GM23338 (cell line): ENCODE measurements at regions not wholly inside any gene's neighbourhood (a gene's known extent, or its start where the extent isn't known, plus 50 kb on each side); places are given as distances from the start of the nearest gene placed in this dataset.

Experiments
- ATAC-seq: fragments of 200-7000 bp; cut with Tn5 transposase; 3 replicates; pipeline ENCODE4 v1.9.1; 2020
- DNase-seq: peaks from one replicate; pipeline ENCODE4 v3.0.0-alpha.2; 2015; ENCODE audit warnings: low spot score
- H2AFZ ChIP-seq: fragments of 200-600 bp; sonication (generic); 2 replicates; pipeline ENCODE4 v1.8.0; 2016; ENCODE audit warnings: antibody characterized with exemption, mild to moderate bottlenecking, moderate library complexity
- H3F3A ChIP-seq: fragments of 200-600 bp; sonication (generic); replicated peaks from 2 replicates; pipeline ENCODE4 v1.8.0; 2017; ENCODE audit warnings: antibody characterized with exemption, mixed run types, low read depth
- H3K27ac ChIP-seq: fragments of 200-600 bp; sonication (generic); 2 replicates; pipeline ENCODE4 v1.6.1; 2016; ENCODE audit warnings: low read depth
- H3K27me3 ChIP-seq: fragments of 200-600 bp; sonication (generic); 2 replicates; pipeline ENCODE4 v1.8.0; 2016; ENCODE audit warnings: mild to moderate bottlenecking, mixed run types, moderate library complexity; ENCODE audit not compliant: insufficient read depth
- H3K36me3 ChIP-seq: fragments of 200-600 bp; sonication (generic); 2 replicates; pipeline ENCODE4 v1.8.0; 2016; ENCODE audit warnings: mild to moderate bottlenecking; ENCODE audit not compliant: insufficient read depth
- H3K4me1 ChIP-seq: fragments of 200-600 bp; sonication (generic); 2 replicates; pipeline ENCODE4 v1.8.0; 2016; ENCODE audit warnings: mild to moderate bottlenecking, moderate library complexity; ENCODE audit not compliant: insufficient read depth
- H3K4me2 ChIP-seq: fragments of 200-600 bp; sonication (generic); 2 replicates; pipeline ENCODE4 v1.7.1; 2017; ENCODE audit warnings: mixed run types
- H3K4me3 ChIP-seq: fragments of 200-600 bp; sonication (generic); 2 replicates; pipeline ENCODE4 v1.6.1; 2016; ENCODE audit warnings: mixed run types
- H3K79me2 ChIP-seq: fragments of 200-600 bp; sonication (generic); replicated peaks from 2 replicates; pipeline ENCODE4 v1.8.0; 2017; ENCODE audit warnings: mild to moderate bottlenecking; ENCODE audit not compliant: insufficient read depth
- H3K9me2 ChIP-seq: fragments of 200-600 bp; sonication (generic); 2 replicates; pipeline ENCODE4 v1.8.0; 2017; ENCODE audit not compliant: insufficient read depth
- H4K20me1 ChIP-seq: fragments of 200-600 bp; sonication (generic); replicated peaks from 2 replicates; pipeline ENCODE4 v1.8.0; 2017; ENCODE audit warnings: mild to moderate bottlenecking; ENCODE audit not compliant: insufficient read depth
- H3K27ac Mint-ChIP-seq: 2 replicates; pipeline ENCODE4 v1.8.0; 2020; ENCODE audit warnings: inconsistent platforms, mild to moderate bottlenecking, moderate library complexity, mixed read lengths
- H3K27me3 Mint-ChIP-seq: 3 replicates; pipeline ENCODE4 v1.8.0; 2022; ENCODE audit warnings: low read depth, mild to moderate bottlenecking, moderate library complexity, mixed read lengths, inconsistent platforms; ENCODE audit not compliant: insufficient read depth, poor library complexity
- H3K36me3 Mint-ChIP-seq: 3 replicates; pipeline ENCODE4 v1.8.0; 2021; ENCODE audit warnings: low read depth, mild to moderate bottlenecking, inconsistent platforms, moderate library complexity, mixed read lengths
- H3K4me1 Mint-ChIP-seq: 3 replicates; pipeline ENCODE4 v1.8.0; 2020; ENCODE audit warnings: mild to moderate bottlenecking, inconsistent platforms, mixed read lengths
- H3K4me3 Mint-ChIP-seq: 3 replicates; pipeline ENCODE4 v1.8.0; 2021; ENCODE audit warnings: moderate library complexity, mild to moderate bottlenecking, inconsistent platforms, mixed read lengths
- H3K9me3 Mint-ChIP-seq: 3 replicates; pipeline ENCODE4 v1.8.0; 2020; ENCODE audit warnings: moderate library complexity, mild to moderate bottlenecking, inconsistent platforms, mixed read lengths
- CREB1 ChIP-seq: fragments of 250-450 bp; sonication (Bioruptor Pico); IDR thresholded peaks from 2 replicates; pipeline ENCODE4 v1.5.0; 2020; ENCODE audit warnings: low read depth, mild to moderate bottlenecking, moderate library complexity
- CTCF ChIP-seq, 2 experiments: fragments of 200-600 bp in 1 of 2; sonication (generic) in 1 of 2; conservative IDR thresholded peaks; 2 replicates each; pipeline versions ENCODE4 v1.5.1 to v1.6.1; 2016 to 2017; ENCODE audit warnings: antibody characterized with exemption in 2 of 2, low read depth in 2 of 2, mild to moderate bottlenecking in 2 of 2, moderate library complexity in 1 of 2
- ETS1 ChIP-seq: IDR thresholded peaks from 2 replicates; pipeline ENCODE4 v1.6.1; 2016; ENCODE audit warnings: antibody characterized with exemption
- EZH2 ChIP-seq: fragments of 200-600 bp; sonication (generic); IDR thresholded peaks from one replicate; pipeline ENCODE4 v1.8.0; 2017; ENCODE audit warnings: antibody characterized with exemption, mild to moderate bottlenecking, low read depth; ENCODE audit not compliant: unreplicated experiment
- EZH2phosphoT487 ChIP-seq: fragments of 200-600 bp; sonication (generic); IDR thresholded peaks from one replicate; pipeline ENCODE4 v1.8.1; 2018; ENCODE audit warnings: antibody characterized with exemption; ENCODE audit not compliant: unreplicated experiment
- JUNB ChIP-seq: IDR thresholded peaks from one replicate; pipeline ENCODE4 v1.6.1; 2016; ENCODE audit warnings: antibody characterized with exemption; ENCODE audit not compliant: unreplicated experiment
- NANOG ChIP-seq: IDR thresholded peaks from 2 replicates; pipeline ENCODE4 v1.6.1; 2016; ENCODE audit warnings: antibody characterized with exemption, borderline replicate concordance
- POLR2AphosphoS5 ChIP-seq: IDR thresholded peaks from 2 replicates; pipeline ENCODE4 v1.6.1; 2016; ENCODE audit warnings: antibody characterized with exemption, low read depth
- REST ChIP-seq: IDR thresholded peaks from one replicate; pipeline ENCODE4 v1.6.1; 2018; ENCODE audit warnings: antibody characterized with exemption; ENCODE audit not compliant: unreplicated experiment
- ZNF114 ChIP-seq: fragments of 250-450 bp; sonication (Bioruptor Pico); IDR thresholded peaks from 2 replicates; pipeline ENCODE4 v1.5.0; 2020; ENCODE audit warnings: mild to moderate bottlenecking, moderate library complexity
- ZNF331 ChIP-seq: fragments of 250-450 bp; sonication (Bioruptor Pico); IDR thresholded peaks from 2 replicates; pipeline ENCODE4 v1.5.0; 2020; ENCODE audit warnings: low read depth, mild to moderate bottlenecking, moderate library complexity
- ZNF462 ChIP-seq: fragments of 250-450 bp; sonication (Bioruptor Pico); IDR thresholded peaks from 2 replicates; pipeline ENCODE4 v1.5.0; 2020; ENCODE audit warnings: mild to moderate bottlenecking, moderate library complexity

- Mint-ChIP-seq H3K36me3 (no peaks in the 10 kb centered on the region), H3K4me3 (no peak overlapping the region), H3K9me3 (no peaks in the 10 kb centered on the region), H3K27ac (no peak overlapping the region), H3K27me3 (no peaks in the 10 kb centered on the region), H3K4me1 (peaks cover 12% of the 10 kb centered on the region)
- Histone ChIP-seq H3K36me3 (no peaks in the 10 kb centered on the region), H3K4me3 (no peak overlapping the region), H3K9me2 (peaks cover 9% of the 10 kb centered on the region; the same call in 1 of the 2 replicates), H3K79me2 (no peaks in the 10 kb centered on the region), H3K27me3 (no peaks in the 10 kb centered on the region), H3K4me1 (no peaks in the 10 kb centered on the region; the same call in 1 of the 2 replicates), H3F3A (no peaks in the 10 kb centered on the region), H3K27ac (no peak overlapping the region), H4K20me1 (no peaks in the 10 kb centered on the region), H3K4me2 (no peak overlapping the region), H2AFZ (peak overlapping the region; percentile 77)
- peak; percentile 73 for ATAC-seq
- TF ChIP-seq EZH2phosphoT487: no peak
- TF ChIP-seq ETS1: no peak
- no peak for TF ChIP-seq ZNF331 (CRISPR knock-in tag)
- no peak for TF ChIP-seq CREB1
- TF ChIP-seq CTCF (conservative IDR thresholded peaks at IDR 0.05; ENCODE audit: low read depth in 2 of 2): no peak
- TF ChIP-seq ZNF462 (CRISPR knock-in tag): no peak
- TF ChIP-seq NANOG: no peak
- TF ChIP-seq JUNB: no peak
- TF ChIP-seq ZNF114 (CRISPR knock-in tag): no peak
- no peak for TF ChIP-seq POLR2AphosphoS5
- no peak for TF ChIP-seq EZH2
- no peak for TF ChIP-seq REST
- peak; percentile 55 for DNase-seq
Measured at GRCh38 chr14:58923751-58924405, 264.6 kb upstream of the DAAM1 start.
